ENCODE measurements at regions not wholly inside any gene's neighbourhood (a gene's known extent, or its start where the extent isn't known, plus 50 kb on each side); places are given as distances from the start of the nearest gene placed in this dataset.

DNA sequence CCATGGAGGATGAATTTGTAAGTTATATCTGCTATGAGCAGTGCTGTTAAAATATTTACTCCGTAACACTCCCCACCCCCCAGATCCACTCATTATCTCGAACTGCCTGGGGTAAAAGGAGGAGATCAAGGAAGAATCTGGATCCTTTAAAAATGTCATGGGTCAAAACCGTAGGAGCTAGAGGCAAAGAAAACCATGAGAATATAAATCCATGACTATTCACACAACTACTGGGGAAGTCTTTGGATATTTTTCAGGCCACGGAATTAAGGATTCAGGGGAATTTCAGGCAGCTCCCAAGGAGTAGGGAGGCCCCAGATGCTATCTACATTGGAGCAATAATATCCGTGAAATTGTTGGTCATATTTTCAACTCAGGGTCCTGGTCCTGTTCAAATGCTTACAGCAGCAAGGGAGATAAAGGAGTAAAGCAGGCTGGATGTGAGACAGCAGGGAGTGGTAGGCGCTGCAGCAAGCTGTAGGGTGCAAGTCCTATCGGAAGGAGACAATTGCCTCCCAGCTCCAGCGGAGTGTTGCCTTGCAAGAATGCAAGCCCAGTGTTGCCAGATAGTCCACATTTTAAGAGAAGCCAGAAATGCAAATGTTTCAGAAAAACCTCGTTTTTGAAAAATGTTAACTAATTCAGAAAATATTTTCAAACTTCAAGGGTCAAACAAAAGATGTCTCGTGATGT is 116.2 kb upstream of the KIT start:
- TF ChIP-seq, protein P1, sequence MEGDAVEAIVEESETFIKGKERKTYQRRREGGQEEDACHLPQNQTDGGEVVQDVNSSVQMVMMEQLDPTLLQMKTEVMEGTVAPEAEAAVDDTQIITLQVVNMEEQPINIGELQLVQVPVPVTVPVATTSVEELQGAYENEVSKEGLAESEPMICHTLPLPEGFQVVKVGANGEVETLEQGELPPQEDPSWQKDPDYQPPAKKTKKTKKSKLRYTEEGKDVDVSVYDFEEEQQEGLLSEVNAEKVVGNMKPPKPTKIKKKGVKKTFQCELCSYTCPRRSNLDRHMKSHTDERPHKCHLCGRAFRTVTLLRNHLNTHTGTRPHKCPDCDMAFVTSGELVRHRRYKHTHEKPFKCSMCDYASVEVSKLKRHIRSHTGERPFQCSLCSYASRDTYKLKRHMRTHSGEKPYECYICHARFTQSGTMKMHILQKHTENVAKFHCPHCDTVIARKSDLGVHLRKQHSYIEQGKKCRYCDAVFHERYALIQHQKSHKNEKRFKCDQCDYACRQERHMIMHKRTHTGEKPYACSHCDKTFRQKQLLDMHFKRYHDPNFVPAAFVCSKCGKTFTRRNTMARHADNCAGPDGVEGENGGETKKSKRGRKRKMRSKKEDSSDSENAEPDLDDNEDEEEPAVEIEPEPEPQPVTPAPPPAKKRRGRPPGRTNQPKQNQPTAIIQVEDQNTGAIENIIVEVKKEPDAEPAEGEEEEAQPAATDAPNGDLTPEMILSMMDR (IDR thresholded peaks at IDR 0.05; ENCODE audit: control extremely low read depth, extremely low read depth, low read depth, missing control alignments) = no peak
- POLR2A ChIA-PET = no interaction called here
- CTCF ChIA-PET = no interaction called here

DNA sequence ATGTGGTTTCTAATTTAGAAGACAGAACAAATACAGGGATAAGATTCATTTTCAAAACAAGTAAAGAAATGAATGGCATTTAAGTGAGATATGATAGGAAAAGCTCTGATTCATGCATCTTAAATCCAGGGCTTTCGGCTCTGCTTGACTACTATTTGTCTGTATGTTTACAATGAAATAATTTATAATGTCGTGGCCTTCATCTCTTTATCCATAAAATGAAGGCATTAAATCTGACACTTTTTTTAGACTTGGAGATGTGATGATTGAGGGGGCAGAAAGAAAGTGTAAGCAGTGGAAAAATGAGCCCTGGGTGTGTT is 115.7 kb upstream of the KIT start:
- ChIA-PET CTCF (no interaction called here), POLR2A (no interaction called here)
- TF ChIP-seq, protein P1 (IDR thresholded peaks at IDR 0.05; ENCODE audit: control extremely low read depth, extremely low read depth, low read depth, missing control alignments) = no peak
- DNase-seq (ENCODE audit: extremely low spot score) = no peak

More for the DNA sequence above, 116.2 kb upstream of the KIT start:
- DNase-seq (ENCODE audit: extremely low spot score) = no peak

DNA sequence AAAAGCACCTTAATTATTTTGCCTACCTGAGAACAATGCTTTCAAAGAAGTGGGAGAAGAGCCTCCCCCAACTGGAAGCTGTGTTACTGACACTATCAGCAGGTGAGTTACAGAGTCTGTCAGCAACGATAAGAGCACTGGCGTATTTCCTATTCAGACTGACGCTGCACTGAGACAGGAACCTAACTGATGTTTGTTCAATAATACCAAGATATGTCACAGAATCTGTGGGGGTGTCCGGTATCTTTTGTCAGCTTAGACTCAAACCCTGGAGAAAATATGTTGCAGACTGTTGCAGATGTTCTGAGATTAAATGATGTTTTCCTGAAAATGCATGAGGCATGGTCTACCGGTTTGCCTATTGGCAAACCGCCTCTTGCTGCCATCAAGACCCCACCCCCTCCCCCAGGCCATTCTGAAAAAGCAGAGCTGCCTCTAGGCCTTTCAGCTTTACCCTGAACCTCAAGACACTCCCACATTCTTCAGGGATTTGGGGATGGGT is 115.2 kb upstream of the KIT start:
- TF ChIP-seq, protein P1 (IDR thresholded peaks at IDR 0.05; ENCODE audit: control extremely low read depth, extremely low read depth, low read depth, missing control alignments) = no peak
- CTCF ChIA-PET = interaction anchor here (0.6 kb wide), 1 partner anchor 220 kb away, joined by 3 read pairs; no protein-coding TSS in a partner anchor
- POLR2A ChIA-PET = no interaction called here
- no peak for DNase-seq (ENCODE audit: extremely low spot score)

GRCh38 chr4:54543088-54543795 is 114.5 kb upstream of the KIT start:
- TF ChIP-seq, protein P1 (IDR thresholded peaks at IDR 0.05; ENCODE audit: control extremely low read depth, extremely low read depth, low read depth, missing control alignments) = no peak
- ChIA-PET POLR2A (no interaction called here), CTCF (interaction anchor here (0.6 to 1.0 kb wide), 2 partner anchors 19 to 221 kb away, joined by 3 read pairs; no protein-coding TSS in a partner anchor)
- DNase-seq (ENCODE audit: extremely low spot score) = no peak

DNA sequence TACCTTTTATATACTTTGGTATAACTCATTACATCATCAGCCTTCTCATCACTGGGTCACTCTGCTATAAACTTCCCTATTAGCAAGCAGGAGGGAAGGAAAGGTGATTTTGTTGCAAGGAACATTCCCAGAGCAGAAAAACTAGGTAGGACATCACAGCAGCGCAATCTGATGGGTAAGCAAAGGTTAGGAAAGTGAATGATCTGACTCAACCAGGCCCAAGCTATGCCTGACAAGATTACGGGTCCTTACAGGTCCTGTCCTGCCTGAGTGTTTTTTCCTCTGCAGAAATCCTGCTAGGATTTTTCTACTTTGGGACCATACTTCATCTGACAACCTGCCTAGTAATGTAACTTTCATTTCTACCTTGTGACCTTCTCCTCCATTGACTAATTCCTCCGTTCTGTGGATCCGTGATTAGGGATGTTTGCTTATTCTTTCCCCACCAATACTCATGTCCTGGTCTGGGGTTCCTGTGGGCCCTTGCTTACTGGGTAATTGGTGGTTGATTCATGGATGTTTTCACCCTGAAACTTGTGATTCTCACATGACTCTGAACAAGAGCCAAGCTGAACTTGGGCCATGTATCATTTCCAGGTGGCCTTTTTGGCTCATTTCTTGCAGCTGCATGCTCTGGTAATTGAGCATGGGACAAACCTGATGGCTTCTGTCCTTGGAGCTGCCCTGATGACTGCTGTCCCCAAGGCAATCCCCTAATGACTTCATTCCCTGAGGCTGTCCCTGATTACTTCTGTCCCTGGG is 111.9 kb upstream of the KIT start:
- TF ChIP-seq, protein P1 (IDR thresholded peaks at IDR 0.05; ENCODE audit: control extremely low read depth, extremely low read depth, low read depth, missing control alignments) = no peak
- POLR2A ChIA-PET = interaction anchor here (0.5 kb wide), 1 partner anchor 1362 kb away, joined by 5 read pairs; no protein-coding TSS in a partner anchor
- no peak for DNase-seq (ENCODE audit: extremely low spot score)
- CTCF ChIA-PET = interaction anchor here (1.4 to 1.6 kb wide), 3 partner anchors 13 to 28 kb away, joined by 3 to 4 read pairs (median 3); no protein-coding TSS in a partner anchor

All from GM10248 (cell line).